ENCODE measurements at regions not wholly inside any gene's neighbourhood (a gene's known extent, or its start where the extent isn't known, plus 50 kb on each side); places are given as distances from the start of the nearest gene placed in this dataset.

DNA sequence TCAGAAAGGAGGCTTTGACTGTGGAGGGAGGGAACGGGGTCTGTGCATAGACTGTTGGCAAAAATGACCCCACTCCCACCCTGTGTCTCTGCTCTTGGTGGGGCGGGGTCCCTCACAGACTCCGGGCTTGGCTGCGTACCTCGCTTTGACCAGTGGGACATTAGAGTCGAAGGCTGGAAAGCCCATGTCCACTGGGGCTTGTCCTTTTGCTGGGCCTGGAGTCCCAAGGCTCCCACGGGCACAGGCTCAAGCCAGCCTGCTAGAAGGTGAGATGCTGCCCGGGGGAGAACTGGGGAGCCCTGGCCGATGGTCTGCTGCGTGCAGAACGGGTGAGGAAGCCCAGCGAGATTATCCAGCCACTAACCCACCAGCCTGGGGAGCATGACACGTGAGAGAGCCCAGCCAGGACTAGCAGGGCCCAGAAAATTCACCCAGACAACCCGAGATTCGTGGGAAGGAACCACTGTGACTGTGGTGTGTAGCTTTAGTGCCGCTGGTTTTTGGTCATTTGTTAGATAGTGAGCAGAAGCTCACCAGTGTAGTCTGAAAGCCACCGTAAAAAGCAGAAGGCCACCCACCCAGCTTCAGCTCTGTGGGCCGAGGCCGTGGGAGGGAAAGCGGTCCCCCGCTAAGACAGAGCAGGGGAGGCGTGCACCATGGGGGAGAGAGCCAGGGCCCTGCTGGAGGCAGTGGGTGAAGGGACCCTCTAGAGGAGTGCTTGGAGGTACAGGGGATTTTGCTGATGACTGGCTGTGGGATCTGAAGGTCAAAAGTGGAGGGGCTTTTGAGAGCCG is 78.3 kb upstream of the C1orf174 start:
- in situ Hi-C loops (cut with HindIII; ENCODE audit: low pct_ligation_motif_present, low sequenced_read_pairs), result no loop called here
- H3K27ac ChIP-seq, result no peak overlapping the region
- DNase-seq, result no peak
- TF ChIP-seq, protein P1, sequence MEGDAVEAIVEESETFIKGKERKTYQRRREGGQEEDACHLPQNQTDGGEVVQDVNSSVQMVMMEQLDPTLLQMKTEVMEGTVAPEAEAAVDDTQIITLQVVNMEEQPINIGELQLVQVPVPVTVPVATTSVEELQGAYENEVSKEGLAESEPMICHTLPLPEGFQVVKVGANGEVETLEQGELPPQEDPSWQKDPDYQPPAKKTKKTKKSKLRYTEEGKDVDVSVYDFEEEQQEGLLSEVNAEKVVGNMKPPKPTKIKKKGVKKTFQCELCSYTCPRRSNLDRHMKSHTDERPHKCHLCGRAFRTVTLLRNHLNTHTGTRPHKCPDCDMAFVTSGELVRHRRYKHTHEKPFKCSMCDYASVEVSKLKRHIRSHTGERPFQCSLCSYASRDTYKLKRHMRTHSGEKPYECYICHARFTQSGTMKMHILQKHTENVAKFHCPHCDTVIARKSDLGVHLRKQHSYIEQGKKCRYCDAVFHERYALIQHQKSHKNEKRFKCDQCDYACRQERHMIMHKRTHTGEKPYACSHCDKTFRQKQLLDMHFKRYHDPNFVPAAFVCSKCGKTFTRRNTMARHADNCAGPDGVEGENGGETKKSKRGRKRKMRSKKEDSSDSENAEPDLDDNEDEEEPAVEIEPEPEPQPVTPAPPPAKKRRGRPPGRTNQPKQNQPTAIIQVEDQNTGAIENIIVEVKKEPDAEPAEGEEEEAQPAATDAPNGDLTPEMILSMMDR (IDR thresholded peaks at IDR 0.05; ENCODE audit: low read depth, low read length, missing control alignments), result no peak
- H3K27me3 ChIP-seq (replicated peaks), result no peaks in the 10 kb centered on the region
- no peak overlapping the region for H3K4me3 ChIP-seq (ENCODE audit: low read depth, low read length)
- H3K36me3 ChIP-seq (replicated peaks), result no peaks in the 10 kb centered on the region

DNA sequence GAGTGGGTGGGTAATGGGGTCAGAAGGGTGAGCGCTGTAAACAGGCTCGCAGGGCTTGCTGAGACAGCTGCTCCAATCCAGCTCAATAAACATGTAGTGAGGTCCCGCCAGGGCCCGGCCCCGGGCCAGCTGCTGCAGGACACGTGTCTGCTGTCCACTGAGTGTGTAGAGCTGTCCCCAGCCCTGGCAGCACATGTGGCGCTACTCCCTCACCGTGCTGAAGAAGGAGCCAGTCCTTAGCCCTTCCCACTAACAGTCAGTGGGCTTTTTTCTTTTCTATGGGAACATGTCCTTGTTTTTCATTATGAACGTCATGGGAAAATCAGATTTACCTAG is 78.9 kb upstream of the C1orf174 start:
- in situ Hi-C loops (cut with HindIII; ENCODE audit: low pct_ligation_motif_present, low sequenced_read_pairs), result no loop called here
- Histone ChIP-seq H3K27me3 (replicated peaks) (no peaks in the 10 kb centered on the region), H3K4me3 (ENCODE audit: low read depth, low read length) (no peak overlapping the region), H3K27ac (no peak overlapping the region), H3K36me3 (replicated peaks) (no peaks in the 10 kb centered on the region)
- DNase-seq, result no peak
- TF ChIP-seq, protein P1 (IDR thresholded peaks at IDR 0.05; ENCODE audit: low read depth, low read length, missing control alignments), result no peak

DNA sequence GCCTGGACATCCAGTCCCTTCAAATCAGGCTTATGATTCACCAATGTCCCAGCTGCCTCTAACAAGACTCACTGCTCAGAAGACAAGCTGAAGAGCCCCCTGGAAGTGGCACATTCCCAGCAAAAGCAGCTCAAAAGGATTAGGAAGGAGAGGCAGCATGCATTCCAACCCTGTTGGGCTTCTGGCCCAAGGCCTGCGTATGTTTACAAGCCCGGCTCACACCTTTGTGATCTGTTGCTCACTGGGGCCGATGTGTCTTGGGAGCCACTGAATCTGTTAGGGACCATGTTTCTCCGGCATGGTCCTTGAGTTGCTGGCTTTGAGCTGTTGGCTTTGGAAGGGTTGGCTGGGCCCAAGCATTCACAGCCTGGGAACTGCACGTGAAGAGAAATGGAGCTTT is 81.2 kb upstream of the C1orf174 start:
- DNase-seq, result no peak
- no peak overlapping the region for H3K27ac ChIP-seq
- H3K4me3 ChIP-seq (ENCODE audit: low read depth, low read length), result no peak overlapping the region
- in situ Hi-C loops (cut with HindIII; ENCODE audit: low pct_ligation_motif_present, low sequenced_read_pairs), result no loop called here
- TF ChIP-seq, protein P1 (IDR thresholded peaks at IDR 0.05; ENCODE audit: low read depth, low read length, missing control alignments), result no peak
- no peaks in the 10 kb centered on the region for H3K27me3 ChIP-seq (replicated peaks)
- H3K36me3 ChIP-seq (replicated peaks), result no peaks in the 10 kb centered on the region

DNA sequence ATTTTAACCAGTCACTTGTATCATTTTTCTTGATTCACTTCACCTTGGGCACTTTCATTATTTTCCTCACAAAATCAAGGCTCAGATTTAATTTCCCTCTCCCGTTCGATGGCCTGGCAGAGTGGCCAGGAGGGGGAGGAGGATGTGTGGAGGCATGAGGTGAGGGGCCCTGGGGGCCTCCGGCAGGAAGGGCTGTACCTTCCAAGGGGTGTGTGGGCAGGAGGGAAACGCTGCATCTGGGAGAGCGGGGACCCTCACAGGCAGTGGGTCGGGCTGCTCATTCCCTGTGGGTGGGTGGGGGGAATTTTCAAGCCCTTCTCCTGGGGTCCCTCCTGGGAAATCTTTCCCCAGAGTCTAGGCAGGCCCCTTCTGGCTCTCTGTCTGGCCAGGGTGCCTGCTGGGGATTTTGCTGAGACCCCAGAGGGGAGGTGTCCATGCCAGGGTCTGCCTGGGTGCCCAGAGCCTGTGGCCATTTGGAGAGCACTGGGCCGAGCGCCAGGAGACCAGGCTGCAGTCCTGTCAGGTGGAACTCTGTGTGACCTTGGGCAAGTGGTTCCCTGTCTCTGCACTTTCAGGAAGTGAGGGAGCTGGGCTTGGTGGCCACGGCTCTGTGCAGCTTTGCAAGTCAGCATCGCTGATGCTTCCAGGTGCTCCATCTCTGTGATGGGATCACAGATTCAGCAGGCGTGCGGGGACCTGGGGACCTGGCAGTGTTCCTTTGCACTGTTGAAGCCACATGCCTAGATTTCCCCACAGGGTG is 81.9 kb upstream of the C1orf174 start:
- Histone ChIP-seq H3K27ac (no peak overlapping the region), H3K36me3 (replicated peaks) (no peaks in the 10 kb centered on the region), H3K27me3 (replicated peaks) (no peaks in the 10 kb centered on the region), H3K4me3 (ENCODE audit: low read depth, low read length) (no peak overlapping the region)
- DNase-seq, result no peak
- TF ChIP-seq, protein P1 (IDR thresholded peaks at IDR 0.05; ENCODE audit: low read depth, low read length, missing control alignments), result no peak
- in situ Hi-C loops (cut with HindIII; ENCODE audit: low pct_ligation_motif_present, low sequenced_read_pairs), result no loop called here

DNA sequence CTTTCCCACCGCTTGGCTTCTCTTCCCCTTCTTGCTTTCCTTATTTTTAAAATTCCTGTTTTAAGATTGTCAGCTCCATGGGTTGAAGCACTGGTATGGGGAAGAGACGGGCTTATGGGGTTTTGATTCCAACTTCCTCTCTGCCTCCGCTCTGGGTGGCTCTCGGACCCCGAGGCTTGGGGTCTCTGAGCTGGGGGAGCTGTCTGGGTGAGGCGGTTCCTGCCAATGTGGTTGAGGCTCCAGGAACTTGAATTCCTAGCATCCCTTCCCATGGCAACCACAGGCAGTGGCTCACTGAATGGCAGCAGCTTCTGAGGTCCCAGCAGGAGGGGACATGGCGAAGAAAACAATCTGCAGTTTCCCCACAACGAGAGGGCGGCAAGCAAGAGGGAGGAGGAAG is 83.1 kb upstream of the C1orf174 start:
- H3K4me3 ChIP-seq (ENCODE audit: low read depth, low read length), result no peak overlapping the region
- no peaks in the 10 kb centered on the region for H3K27me3 ChIP-seq (replicated peaks)
- TF ChIP-seq, protein P1 (IDR thresholded peaks at IDR 0.05; ENCODE audit: low read depth, low read length, missing control alignments), result no peak
- no peak for DNase-seq
- H3K36me3 ChIP-seq (replicated peaks), result no peaks in the 10 kb centered on the region
- H3K27ac ChIP-seq, result no peak overlapping the region
- in situ Hi-C loops (cut with HindIII; ENCODE audit: low pct_ligation_motif_present, low sequenced_read_pairs), result no loop called here

All from brain microvascular endothelial cell (primary cell).